ENCODE measurements at regions not wholly inside any gene's neighbourhood (a gene's known extent, or its start where the extent isn't known, plus 50 kb on each side); places are given as distances from the start of the nearest gene placed in this dataset.

DNA sequence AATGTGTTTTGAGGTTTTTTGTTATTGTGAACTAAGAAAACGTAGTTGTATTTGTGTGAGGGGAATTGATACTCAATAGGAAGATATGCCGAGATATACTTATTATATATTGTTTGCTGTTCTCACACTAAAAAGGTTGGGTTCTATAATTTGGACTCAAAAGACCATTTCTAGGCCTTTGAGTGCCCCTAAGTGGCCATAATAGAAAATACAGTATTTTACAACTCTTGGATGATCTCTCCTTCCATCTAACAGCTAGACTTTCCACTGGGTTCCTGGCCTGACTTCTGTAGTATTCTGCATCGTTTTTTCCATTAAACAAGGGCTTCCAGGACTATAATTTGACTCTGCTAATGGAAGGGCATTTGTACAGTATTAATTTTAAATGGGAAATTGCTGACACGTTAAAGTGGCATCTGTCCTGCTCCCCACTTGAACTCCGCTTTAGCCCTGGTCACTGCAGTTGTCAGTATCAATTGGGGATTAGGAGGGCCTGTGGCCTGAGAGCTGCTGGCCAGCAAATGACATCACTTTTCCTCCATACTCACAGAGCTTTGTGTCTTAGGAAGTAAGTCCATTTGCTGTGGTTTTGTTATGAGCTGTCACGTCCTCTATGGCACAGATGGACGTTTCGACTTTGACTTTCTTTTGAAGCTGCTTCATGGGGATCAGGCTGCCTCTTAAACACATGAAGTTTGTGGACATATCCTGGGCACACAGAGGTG is 176.9 kb downstream of the SLIT2 start:
- Histone ChIP-seq H3K56ac (ENCODE audit: extremely low read depth, insufficient read depth, low read length) (no peak overlapping the region), H3K4me1 (ENCODE audit: control insufficient read depth, insufficient read depth, low read length) (no peaks in the 10 kb centered on the region; the same call in 1 of the 2 replicates), H3K9me1 (ENCODE audit: insufficient read depth, low read length) (no peaks in the 10 kb centered on the region), H3K4ac (ENCODE audit: low read depth, low read length) (no peak overlapping the region), H3K9me3 (ENCODE audit: control insufficient read depth, insufficient read depth, low read length) (no peaks in the 10 kb centered on the region), H2BK5ac (ENCODE audit: low read depth, low read length, poor library complexity, severe bottlenecking) (no peak overlapping the region), H4K8ac (ENCODE audit: low read depth in 2 of 2, low read length in 2 of 2) (no peak overlapping the region), H3K27me3 (ENCODE audit: control insufficient read depth, insufficient read depth, low read length) (no peaks in the 10 kb centered on the region), H3K9ac (ENCODE audit: low read depth, low read length) (no peak overlapping the region), H2BK120ac (ENCODE audit: low read depth, low read length) (no peak overlapping the region), H3K27ac (ENCODE audit: insufficient read depth, low read length) (no peak overlapping the region), H2BK20ac (ENCODE audit: low read depth, low read length) (no peak overlapping the region), H4K20me1 (ENCODE audit: insufficient read depth, low read length) (no peaks in the 10 kb centered on the region), H2AK9ac (replicated peaks; ENCODE audit: low read depth, low read length, poor library complexity) (no peak overlapping the region), H2AFZ (replicated peaks; ENCODE audit: low read length, poor library complexity) (no peak overlapping the region), H4K5ac (ENCODE audit: low read depth, low read length) (no peak overlapping the region), H3K4me3 (ENCODE audit: insufficient read depth, low read depth, low read length) (no peak overlapping the region), H4K91ac (ENCODE audit: insufficient read depth, low read depth, low read length) (no peak overlapping the region), H3K79me1 (ENCODE audit: low read depth in 1 of 2, low read length in 2 of 2) (no peaks in the 10 kb centered on the region), H2AK5ac (ENCODE audit: low read depth, low read length) (no peak overlapping the region), H2BK15ac (ENCODE audit: low read depth, low read length) (no peak overlapping the region), H3K36me3 (ENCODE audit: control insufficient read depth, insufficient read depth, low read length) (no peaks in the 10 kb centered on the region), H3K14ac (replicated peaks; ENCODE audit: low read depth, low read length) (no peak overlapping the region), H3K18ac (ENCODE audit: low read depth, low read length) (no peak overlapping the region), H3K23ac (ENCODE audit: low read depth, low read length) (no peak overlapping the region), H3K4me2 (ENCODE audit: low read depth, low read length) (no peak overlapping the region)
- ATAC-seq (ENCODE audit: low read depth) = peak; percentile 64
- 60 to 100% methylated on average over 1 to 2 of the region's 8 CpGs for WGBS, 2 experiments (ENCODE audit: extremely low coverage in 2 of 2, insufficient read length in 1 of 2)
- TF ChIP-seq MAFK (IDR thresholded peaks at IDR 0.05; ENCODE audit: low read depth, low read length) (peak; percentile 59), RCOR1 (IDR thresholded peaks at IDR 0.05; ENCODE audit: insufficient replicate concordance, low read length) (no peak), RFX5 (IDR thresholded peaks at IDR 0.05; ENCODE audit: low read depth, low read length) (no peak), POLR2A (IDR thresholded peaks at IDR 0.05; ENCODE audit: low read depth, low read length) (no peak), RAD21 (IDR thresholded peaks at IDR 0.05; ENCODE audit: low read length) (peak; percentile 59), SMC3 (IDR thresholded peaks at IDR 0.05; ENCODE audit: low read depth, low read length) (peak; percentile 49), NFE2L2 (IDR thresholded peaks at IDR 0.05; ENCODE audit: low read depth, low read length) (no peak)
- TF ChIP-seq, protein P1, sequence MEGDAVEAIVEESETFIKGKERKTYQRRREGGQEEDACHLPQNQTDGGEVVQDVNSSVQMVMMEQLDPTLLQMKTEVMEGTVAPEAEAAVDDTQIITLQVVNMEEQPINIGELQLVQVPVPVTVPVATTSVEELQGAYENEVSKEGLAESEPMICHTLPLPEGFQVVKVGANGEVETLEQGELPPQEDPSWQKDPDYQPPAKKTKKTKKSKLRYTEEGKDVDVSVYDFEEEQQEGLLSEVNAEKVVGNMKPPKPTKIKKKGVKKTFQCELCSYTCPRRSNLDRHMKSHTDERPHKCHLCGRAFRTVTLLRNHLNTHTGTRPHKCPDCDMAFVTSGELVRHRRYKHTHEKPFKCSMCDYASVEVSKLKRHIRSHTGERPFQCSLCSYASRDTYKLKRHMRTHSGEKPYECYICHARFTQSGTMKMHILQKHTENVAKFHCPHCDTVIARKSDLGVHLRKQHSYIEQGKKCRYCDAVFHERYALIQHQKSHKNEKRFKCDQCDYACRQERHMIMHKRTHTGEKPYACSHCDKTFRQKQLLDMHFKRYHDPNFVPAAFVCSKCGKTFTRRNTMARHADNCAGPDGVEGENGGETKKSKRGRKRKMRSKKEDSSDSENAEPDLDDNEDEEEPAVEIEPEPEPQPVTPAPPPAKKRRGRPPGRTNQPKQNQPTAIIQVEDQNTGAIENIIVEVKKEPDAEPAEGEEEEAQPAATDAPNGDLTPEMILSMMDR (conservative IDR thresholded peaks at IDR 0.05; ENCODE audit: low read depth, low read length) = peak; percentile 50
- TF ChIP-seq, protein P2, sequence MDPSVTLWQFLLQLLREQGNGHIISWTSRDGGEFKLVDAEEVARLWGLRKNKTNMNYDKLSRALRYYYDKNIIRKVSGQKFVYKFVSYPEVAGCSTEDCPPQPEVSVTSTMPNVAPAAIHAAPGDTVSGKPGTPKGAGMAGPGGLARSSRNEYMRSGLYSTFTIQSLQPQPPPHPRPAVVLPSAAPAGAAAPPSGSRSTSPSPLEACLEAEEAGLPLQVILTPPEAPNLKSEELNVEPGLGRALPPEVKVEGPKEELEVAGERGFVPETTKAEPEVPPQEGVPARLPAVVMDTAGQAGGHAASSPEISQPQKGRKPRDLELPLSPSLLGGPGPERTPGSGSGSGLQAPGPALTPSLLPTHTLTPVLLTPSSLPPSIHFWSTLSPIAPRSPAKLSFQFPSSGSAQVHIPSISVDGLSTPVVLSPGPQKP (IDR thresholded peaks at IDR 0.05; ENCODE audit: borderline replicate concordance, low read depth, low read length) = no peak
- dilution Hi-C loops (cut with HindIII; ENCODE audit: low sequenced_read_pairs, unreplicated experiment) = no loop called here
- BruUV-seq (replicated peaks) = no TSS peak
- intact Hi-C loops (cut with micrococcal nuclease) = loop anchor here (1.0 to 2.0 kb wide), 3 partner anchors 122 to 1740 kb away; no protein-coding TSS in a partner anchor
- ChIA-PET CTCF (interaction anchor here (0.6 to 3.0 kb wide), 4 partner anchors 124 to 1833 kb away, joined by 3 to 18 read pairs (median 4); no protein-coding TSS in a partner anchor), POLR2A (ENCODE audit: unreplicated experiment) (no interaction called here)
- in situ Hi-C loops (cut with MboI; ENCODE audit: low sequenced_read_pairs) = loop anchor here (10.0 to 25.0 kb wide), 2 partner anchors 124 to 1741 kb away; no protein-coding TSS in a partner anchor
- DNase-seq = peak; percentile 20
